GM12892 (cell line): ENCODE measurements at regions not wholly inside any gene's neighbourhood (a gene's known extent, or its start where the extent isn't known, plus 50 kb on each side); places are given as distances from the start of the nearest gene placed in this dataset.
"Not testable (repeated sequence)": the region's sequence is repeated elsewhere in the genome, so short reads cannot be mapped to it uniquely, and the experiment has no call there.

Source experiments
- DNase-seq: peaks from one replicate; pipeline ENCODE4 v3.0.0; 2011; ENCODE audit not compliant: insufficient read length
- FAIRE-seq: peaks from 2 replicates; lab custom pipeline; 2011; peaks lifted over from hg19 to GRCh38; lab: Jason Lieb, UNC
- POLR2A ChIP-seq: IDR thresholded peaks from 2 replicates; pipeline ENCODE4 v1.6.1; 2011; ENCODE audit warnings: low read depth, low read length, control low read depth
- POLR2AphosphoS5 ChIP-seq: IDR thresholded peaks from 2 replicates; pipeline ENCODE4 v1.6.1; 2011; ENCODE audit warnings: low read depth, low read length, control low read depth
- TAF1 ChIP-seq: IDR thresholded peaks from 2 replicates; pipeline ENCODE4 v1.6.1; 2011; ENCODE audit warnings: low read depth, mild to moderate bottlenecking, control low read depth, low read length, borderline replicate concordance

- FAIRE-seq = no peak
- TF ChIP-seq POLR2A (no peak), TAF1 (no peak), POLR2AphosphoS5 (no peak)
Observed at GRCh38 chr2:230593765-230594164, 118.9 kb upstream of the CAB39 start.

GRCh38 chr2:230594286-230594840 lies 118.3 kb upstream of the CAB39 start:
- no peak for DNase-seq
- no peak for TF ChIP-seq POLR2A
- TF ChIP-seq TAF1 = no peak
- TF ChIP-seq POLR2AphosphoS5 = no peak
- peak; percentile 53 for FAIRE-seq

More at GRCh38 chr2:230593765-230594164, 118.9 kb upstream of the CAB39 start:
- no peak for DNase-seq

GRCh38 chr2:230599853-230600252 lies 112.8 kb upstream of the CAB39 start:
- FAIRE-seq (peak; percentile 42), DNase-seq (no peak)
- TF ChIP-seq TAF1 (no peak), POLR2A (no peak), POLR2AphosphoS5 (no peak)

- DNase-seq (no peak), FAIRE-seq (peak; percentile 90)
- TF ChIP-seq POLR2AphosphoS5 (no peak), TAF1 (no peak), POLR2A (no peak)
Observed at GRCh38 chr2:230600285-230600684, 112.4 kb upstream of the CAB39 start.

- peak; percentile 92 for FAIRE-seq
- TF ChIP-seq TAF1 = no peak
- no peak for TF ChIP-seq POLR2A
- no peak for TF ChIP-seq POLR2AphosphoS5
Observed at GRCh38 chr2:230600881-230601280, 111.8 kb upstream of the CAB39 start.

GRCh38 chr2:230601510-230601909 lies 111.1 kb upstream of the CAB39 start:
- DNase-seq = no peak
- FAIRE-seq = peak; percentile 86
- TF ChIP-seq POLR2A = no peak
- no peak for TF ChIP-seq POLR2AphosphoS5
- TF ChIP-seq TAF1 = no peak

More at GRCh38 chr2:230600881-230601280, 111.8 kb upstream of the CAB39 start:
- DNase-seq = no peak

- FAIRE-seq (peak; percentile 90), DNase-seq (peak; percentile 63)
- TF ChIP-seq TAF1 = no peak
- TF ChIP-seq POLR2A = peak; percentile 49; the same call in 1 of the 2 replicates
- TF ChIP-seq POLR2AphosphoS5 = peak; percentile 52; the same call in 1 of the 2 replicates
Observed at GRCh38 chr2:230602562-230603230, 109.9 kb upstream of the CAB39 start.

GRCh38 chr2:230603317-230603716 lies 109.3 kb upstream of the CAB39 start:
- DNase-seq, FAIRE-seq: not testable (repeated sequence)

GRCh38 chr2:230604158-230604557 lies 108.5 kb upstream of the CAB39 start:
- FAIRE-seq, DNase-seq: not testable (repeated sequence)

GRCh38 chr2:230614040-230614439 lies 98.6 kb upstream of the CAB39 start:
- DNase-seq = no peak
- no peak for TF ChIP-seq TAF1
- no peak for TF ChIP-seq POLR2A
- TF ChIP-seq POLR2AphosphoS5 = no peak
- FAIRE-seq = no peak

GRCh38 chr2:230614913-230615332 lies 97.7 kb upstream of the CAB39 start:
- DNase-seq (peak; percentile 54), FAIRE-seq (peak; percentile 91)
- no peak for TF ChIP-seq POLR2AphosphoS5
- no peak for TF ChIP-seq POLR2A
- no peak for TF ChIP-seq TAF1

- not testable (repeated sequence) for FAIRE-seq, DNase-seq
Observed at GRCh38 chr2:230617256-230617706, 95.4 kb upstream of the CAB39 start.

GRCh38 chr2:230619491-230619890 lies 93.2 kb upstream of the CAB39 start:
- TF ChIP-seq POLR2AphosphoS5 (no peak), TAF1 (no peak), POLR2A (no peak)
- no peak for FAIRE-seq
- DNase-seq = no peak

- FAIRE-seq, DNase-seq: not testable (repeated sequence)
Observed at GRCh38 chr2:230625220-230625619, 87.4 kb upstream of the CAB39 start.

- not testable (repeated sequence) for FAIRE-seq
Observed at GRCh38 chr2:230627091-230627490, 85.6 kb upstream of the CAB39 start.

More at GRCh38 chr2:230627091-230627490, 85.6 kb upstream of the CAB39 start:
- DNase-seq = not testable (repeated sequence)
